K562 (cell line): ENCODE measurements at regions not wholly inside any gene's neighbourhood (a gene's known extent, or its start where the extent isn't known, plus 50 kb on each side); places are given as distances from the start of the nearest gene placed in this dataset.

ENCODE experiments used
- ARNT ChIP-seq, 2 experiments: fragments of 450-650 bp; IDR thresholded peaks; 2 replicates each; pipeline ENCODE4 v1.6.1; 2016; ENCODE audit warnings: mild to moderate bottlenecking in 1 of 2
- BRD4 ChIP-seq: fragments of 200-600 bp; sonication (generic); IDR thresholded peaks from 2 replicates; pipeline ENCODE4 v1.6.1; 2017; ENCODE audit warnings: inconsistent platforms
- CXXC5 ChIP-seq: fragments of 250-450 bp; sonication (Bioruptor Pico); IDR thresholded peaks from 2 replicates; pipeline ENCODE4 v1.8.0; 2022; ENCODE audit warnings: inconsistent platforms, mild to moderate bottlenecking, moderate library complexity
- FOXP1 ChIP-seq: sonication (generic); formaldehyde crosslinking; IDR thresholded peaks from 2 replicates; pipeline ENCODE4 v1.8.0; 2022; ENCODE audit warnings: mild to moderate bottlenecking, missing genetic modification reagents
- PCBP2 ChIP-seq: fragments of 200-400 bp; formaldehyde crosslinking; IDR thresholded peaks from 2 replicates; pipeline ENCODE4 v1.6.1; 2018; ENCODE audit warnings: low read length, low read depth, mild to moderate bottlenecking, moderate library complexity; ENCODE audit not compliant: poor library complexity, severe bottlenecking
- PML ChIP-seq: IDR thresholded peaks from 2 replicates; pipeline ENCODE4 v1.6.1; 2012; ENCODE audit warnings: low read length, inconsistent platforms
- SMARCA4 ChIP-seq: fragments of 450-650 bp; IDR thresholded peaks from 2 replicates; pipeline ENCODE4 v1.6.1; 2016
- TCF3 ChIP-seq: sonication (generic); formaldehyde crosslinking; IDR thresholded peaks from 2 replicates; pipeline ENCODE4 v1.4.0; 2020; ENCODE audit warnings: mild to moderate bottlenecking, missing genetic modification reagents
- TFAP4 ChIP-seq: sonication (generic); formaldehyde crosslinking; IDR thresholded peaks from 2 replicates; pipeline ENCODE4 v1.8.0; 2022; ENCODE audit warnings: missing genetic modification reagents, mild to moderate bottlenecking, moderate library complexity, borderline replicate concordance
- TRIM25 ChIP-seq: fragments of 450-650 bp; IDR thresholded peaks from 2 replicates; pipeline ENCODE4 v1.7.0; 2016; ENCODE audit warnings: borderline replicate concordance
- ZNF12 ChIP-seq: sonication (generic); formaldehyde crosslinking; IDR thresholded peaks from 2 replicates; pipeline ENCODE4 v1.4.0; 2020; ENCODE audit warnings: mild to moderate bottlenecking, missing genetic modification reagents
- ZNF444 ChIP-seq: fragments of 250-450 bp; sonication (Bioruptor Pico); IDR thresholded peaks from 2 replicates; pipeline ENCODE4 v1.4.0; 2020; ENCODE audit warnings: mild to moderate bottlenecking, moderate library complexity
- TF ChIP-seq, protein P1 (sequence below): fragments of 450-650 bp; IDR thresholded peaks from 2 replicates; pipeline ENCODE4 v1.6.1; 2018; ENCODE audit warnings: mild to moderate bottlenecking, low read depth; ENCODE audit not compliant: partially characterized antibody
- TF ChIP-seq, protein P2 (sequence below): fragments of 450-650 bp; formaldehyde crosslinking; IDR thresholded peaks from 2 replicates; pipeline ENCODE4 v1.4.0; 2020; ENCODE audit warnings: mild to moderate bottlenecking, moderate library complexity
- TF ChIP-seq, protein P3 (sequence below), 2 experiments: fragments of 450-650 bp; conservative IDR thresholded peaks; 2 replicates each; pipeline ENCODE4 v1.6.1; 2017; ENCODE audit warnings: mild to moderate bottlenecking in 2 of 2, moderate library complexity in 2 of 2
- TF ChIP-seq, protein P4 (sequence below): fragments of 450-650 bp; formaldehyde crosslinking; IDR thresholded peaks from 2 replicates; pipeline ENCODE4 v1.4.0; 2022; ENCODE audit warnings: mild to moderate bottlenecking, moderate library complexity
- TF ChIP-seq, protein P5 (sequence below), 2 experiments: fragments of 200-800 bp in 1 of 2; sonication (Bioruptor generic) in 1 of 2; sonication (generic) in 1 of 2; formaldehyde crosslinking in 1 of 2; IDR thresholded peaks in 1 of 2; conservative IDR thresholded peaks in 1 of 2; 2 replicates each; pipeline versions ENCODE4 v1.5.0 to v1.6.1; 2016 to 2020; ENCODE audit warnings: missing compliant biosample characterization in 1 of 2, missing genetic modification characterization in 1 of 2, missing genetic modification reagents in 1 of 2

- TF ChIP-seq ZNF12 (CRISPR knock-in tag): 0 out of 2 replicates have a peak, but pooled peaks have one; percentile 39
- TF ChIP-seq BRD4: no peak
- no peak for TF ChIP-seq TRIM25
- TF ChIP-seq, protein P1, sequence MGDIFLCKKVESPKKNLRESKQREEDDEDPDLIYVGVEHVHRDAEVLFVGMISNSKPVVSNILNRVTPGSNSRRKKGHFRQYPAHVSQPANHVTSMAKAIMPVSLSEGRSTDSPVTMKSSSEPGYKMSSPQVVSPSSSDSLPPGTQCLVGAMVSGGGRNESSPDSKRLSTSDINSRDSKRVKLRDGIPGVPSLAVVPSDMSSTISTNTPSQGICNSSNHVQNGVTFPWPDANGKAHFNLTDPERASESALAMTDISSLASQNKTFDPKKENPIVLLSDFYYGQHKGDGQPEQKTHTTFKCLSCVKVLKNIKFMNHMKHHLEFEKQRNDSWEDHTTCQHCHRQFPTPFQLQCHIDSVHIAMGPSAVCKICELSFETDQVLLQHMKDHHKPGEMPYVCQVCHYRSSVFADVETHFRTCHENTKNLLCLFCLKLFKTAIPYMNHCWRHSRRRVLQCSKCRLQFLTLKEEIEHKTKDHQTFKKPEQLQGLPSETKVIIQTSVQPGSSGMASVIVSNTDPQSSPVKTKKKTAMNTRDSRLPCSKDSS: no peak
- TF ChIP-seq ZNF444 (CRISPR knock-in tag): no peak
- peak; percentile 32 for TF ChIP-seq TCF3 (CRISPR knock-in tag)
- peak; percentile 43; the same call in 1 of the 2 replicates for TF ChIP-seq CXXC5
- TF ChIP-seq, protein P2, sequence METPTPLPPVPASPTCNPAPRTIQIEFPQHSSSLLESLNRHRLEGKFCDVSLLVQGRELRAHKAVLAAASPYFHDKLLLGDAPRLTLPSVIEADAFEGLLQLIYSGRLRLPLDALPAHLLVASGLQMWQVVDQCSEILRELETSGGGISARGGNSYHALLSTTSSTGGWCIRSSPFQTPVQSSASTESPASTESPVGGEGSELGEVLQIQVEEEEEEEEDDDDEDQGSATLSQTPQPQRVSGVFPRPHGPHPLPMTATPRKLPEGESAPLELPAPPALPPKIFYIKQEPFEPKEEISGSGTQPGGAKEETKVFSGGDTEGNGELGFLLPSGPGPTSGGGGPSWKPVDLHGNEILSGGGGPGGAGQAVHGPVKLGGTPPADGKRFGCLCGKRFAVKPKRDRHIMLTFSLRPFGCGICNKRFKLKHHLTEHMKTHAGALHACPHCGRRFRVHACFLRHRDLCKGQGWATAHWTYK (CRISPR knock-in tag): peak; percentile 6; the same call in 1 of the 2 replicates
- TF ChIP-seq TFAP4 (CRISPR knock-in tag): peak; percentile 26; the same call in 1 of the 2 replicates
- TF ChIP-seq FOXP1 (CRISPR knock-in tag): no peak; the same call in 1 of the 2 replicates
- TF ChIP-seq ARNT (IDR thresholded peaks at IDR 0.05): no peak
- TF ChIP-seq, protein P3, sequence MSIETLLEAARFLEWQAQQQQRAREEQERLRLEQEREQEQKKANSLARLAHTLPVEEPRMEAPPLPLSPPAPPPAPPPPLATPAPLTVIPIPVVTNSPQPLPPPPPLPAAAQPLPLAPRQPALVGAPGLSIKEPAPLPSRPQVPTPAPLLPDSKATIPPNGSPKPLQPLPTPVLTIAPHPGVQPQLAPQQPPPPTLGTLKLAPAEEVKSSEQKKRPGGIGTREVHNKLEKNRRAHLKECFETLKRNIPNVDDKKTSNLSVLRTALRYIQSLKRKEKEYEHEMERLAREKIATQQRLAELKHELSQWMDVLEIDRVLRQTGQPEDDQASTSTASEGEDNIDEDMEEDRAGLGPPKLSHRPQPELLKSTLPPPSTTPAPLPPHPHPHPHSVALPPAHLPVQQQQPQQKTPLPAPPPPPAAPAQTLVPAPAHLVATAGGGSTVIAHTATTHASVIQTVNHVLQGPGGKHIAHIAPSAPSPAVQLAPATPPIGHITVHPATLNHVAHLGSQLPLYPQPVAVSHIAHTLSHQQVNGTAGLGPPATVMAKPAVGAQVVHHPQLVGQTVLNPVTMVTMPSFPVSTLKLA (conservative IDR thresholded peaks at IDR 0.05): 0 out of 4 replicates have a peak, but pooled peaks of 1 of the 2 experiments have one; percentile 17
- TF ChIP-seq PCBP2: no peak
- peak; percentile 50; the same call in 1 of the 2 replicates for TF ChIP-seq SMARCA4
- TF ChIP-seq PML: no peak
- TF ChIP-seq, protein P4, sequence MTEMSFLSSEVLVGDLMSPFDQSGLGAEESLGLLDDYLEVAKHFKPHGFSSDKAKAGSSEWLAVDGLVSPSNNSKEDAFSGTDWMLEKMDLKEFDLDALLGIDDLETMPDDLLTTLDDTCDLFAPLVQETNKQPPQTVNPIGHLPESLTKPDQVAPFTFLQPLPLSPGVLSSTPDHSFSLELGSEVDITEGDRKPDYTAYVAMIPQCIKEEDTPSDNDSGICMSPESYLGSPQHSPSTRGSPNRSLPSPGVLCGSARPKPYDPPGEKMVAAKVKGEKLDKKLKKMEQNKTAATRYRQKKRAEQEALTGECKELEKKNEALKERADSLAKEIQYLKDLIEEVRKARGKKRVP (CRISPR knock-in tag): no peak
- TF ChIP-seq, protein P5, sequence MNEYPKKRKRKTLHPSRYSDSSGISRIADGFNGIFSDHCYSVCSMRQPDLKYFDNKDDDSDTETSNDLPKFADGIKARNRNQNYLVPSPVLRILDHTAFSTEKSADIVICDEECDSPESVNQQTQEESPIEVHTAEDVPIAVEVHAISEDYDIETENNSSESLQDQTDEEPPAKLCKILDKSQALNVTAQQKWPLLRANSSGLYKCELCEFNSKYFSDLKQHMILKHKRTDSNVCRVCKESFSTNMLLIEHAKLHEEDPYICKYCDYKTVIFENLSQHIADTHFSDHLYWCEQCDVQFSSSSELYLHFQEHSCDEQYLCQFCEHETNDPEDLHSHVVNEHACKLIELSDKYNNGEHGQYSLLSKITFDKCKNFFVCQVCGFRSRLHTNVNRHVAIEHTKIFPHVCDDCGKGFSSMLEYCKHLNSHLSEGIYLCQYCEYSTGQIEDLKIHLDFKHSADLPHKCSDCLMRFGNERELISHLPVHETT (CRISPR knock-in tag; conservative IDR thresholded peaks at IDR 0.05 in 1 of 2, IDR thresholded peaks at IDR 0.05 in 1 of 2): no peak
Measured at GRCh38 chr15:95930659-95931375, 399.7 kb upstream of the NR2F2 start (continued).
